Pancreas (tissue), 10 donors: ENCODE measurements at regions not wholly inside any gene's neighbourhood (a gene's known extent, or its start where the extent isn't known, plus 50 kb on each side); places are given as distances from the start of the nearest gene placed in this dataset.

Experiments used
- ATAC-seq, 4 donors: fragments of 200-7000 bp; cut with Tn5 transposase; one replicate each; pipeline versions ENCODE4 v1.8.0 to v1.9.1; 2020; ENCODE audit warnings: mild to moderate bottlenecking in 4 of 4, moderate library complexity in 4 of 4
- DNase-seq, 6 donors: peaks; one replicate each; pipeline ENCODE4 v3.0.0-alpha.2; 2020
- FAIRE-seq: peaks from 2 replicates; lab custom pipeline; 2012; peaks lifted over from hg19 to GRCh38; lab: Jason Lieb, UNC
- H3K27ac ChIP-seq, 4 donors: fragments of 200-600 bp; sonication (generic); 1 replicate in 3 of 4; 2 replicates in 1 of 4; pipeline versions ENCODE4 v1.5.0 to v1.8.0; 2020
- H3K27me3 ChIP-seq, 4 donors: fragments of 200-600 bp; one replicate each; pipeline ENCODE4 v1.8.0; 2021
- H3K36me3 ChIP-seq, 3 donors: fragments of 200-600 bp; sonication (generic) in 1 of 3; one replicate each; pipeline versions ENCODE4 v1.5.0 to v1.8.0; 2020 to 2021
- H3K4me1 ChIP-seq, 3 donors: fragments of 200-600 bp; one replicate each; pipeline ENCODE4 v1.8.0; 2021
- H3K4me3 ChIP-seq, 4 donors: fragments of 200-600 bp; sonication (generic) in 2 of 4; one replicate each; pipeline versions ENCODE4 v1.5.0 to v1.8.0; 2020 to 2021
- H3K9me3 ChIP-seq, 4 donors: fragments of 200-600 bp; one replicate each; pipeline ENCODE4 v1.8.0; 2021
- WGBS, 2 donors: extraction: QIAGEN DNeasy Blood & Tissue Kit; methylation state at CpG; one replicate each; pipeline ENCODE4 v1.1.7; 2013; 5-methylcytosine and 5-hydroxymethylcytosine counted together
- intact Hi-C, 3 donors: fragments of 100-400 bp; cut with DNase I; formaldehyde crosslinking; loops; one replicate each; pipeline versions ENCODE4 v1.11.1 to v1.14.2; 2022
- TF ChIP-seq, protein P1 (sequence below), 4 donors: fragments of 200-600 bp; sonication (generic) in 3 of 4; IDR thresholded peaks; one replicate each; pipeline versions ENCODE4 v1.5.0 to v1.8.0; 2021; ENCODE audit warnings: antibody characterized with exemption in 4 of 4
- donor health status: healthy with polysubstance abuse.
- donor health status: DM: no; HTN: no; CAD: no; lungs with moderate emphysema.
- donor health status: DM: no; HTN: no; CAD: no.
- donor health status: control.
- donor health status: control.
- donor health status: Bipolar disorder and iron deficiency.
- donor health status: DM: yes; HTN: yes; CAD: no.
- donor health status: DM: no; HTN: no; CAD: no.
- donor health status: DM: no; HTN: no; CAD: no.
- donor health status: DM: yes; HTN: yes; CAD: no.

- WGBS, 2 donors: 77 to 78% methylated on average over 5 of the region's 5 CpGs
Observed at GRCh38 chr10:44589944-44590449, 205.1 kb upstream of the CXCL12 start.

DNA sequence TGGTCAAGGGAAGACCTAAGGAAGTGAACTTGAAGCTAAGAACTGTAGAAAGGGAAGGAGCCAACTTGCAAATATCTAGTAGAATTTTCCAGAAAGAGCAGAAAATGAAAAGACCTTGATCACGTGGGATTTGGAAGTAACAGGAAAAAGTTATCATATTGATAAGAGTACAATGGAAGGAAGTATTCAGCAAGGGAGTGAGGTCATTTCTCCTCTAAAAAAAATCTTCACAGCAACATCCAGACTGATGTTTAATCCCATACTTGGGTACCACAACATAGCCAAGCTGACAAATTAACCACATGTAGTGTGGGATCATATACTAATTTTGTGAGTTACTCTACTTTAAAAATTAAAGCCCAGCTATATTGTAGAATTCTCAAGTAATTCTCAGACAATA lies 207.0 kb upstream of the CXCL12 start:
- H3K27me3 ChIP-seq: no peaks in the 10 kb centered on the region
- no peaks in the 10 kb centered on the region for H3K9me3 ChIP-seq
- ATAC-seq (no peak), DNase-seq (no peak), FAIRE-seq (no peak)
- no peaks in the 10 kb centered on the region for H3K36me3 ChIP-seq
- intact Hi-C loops: no loop called here
- 8 to 16% methylated on average over 1 of the region's 1 CpG for WGBS, 2 donors
- TF ChIP-seq, protein P1, sequence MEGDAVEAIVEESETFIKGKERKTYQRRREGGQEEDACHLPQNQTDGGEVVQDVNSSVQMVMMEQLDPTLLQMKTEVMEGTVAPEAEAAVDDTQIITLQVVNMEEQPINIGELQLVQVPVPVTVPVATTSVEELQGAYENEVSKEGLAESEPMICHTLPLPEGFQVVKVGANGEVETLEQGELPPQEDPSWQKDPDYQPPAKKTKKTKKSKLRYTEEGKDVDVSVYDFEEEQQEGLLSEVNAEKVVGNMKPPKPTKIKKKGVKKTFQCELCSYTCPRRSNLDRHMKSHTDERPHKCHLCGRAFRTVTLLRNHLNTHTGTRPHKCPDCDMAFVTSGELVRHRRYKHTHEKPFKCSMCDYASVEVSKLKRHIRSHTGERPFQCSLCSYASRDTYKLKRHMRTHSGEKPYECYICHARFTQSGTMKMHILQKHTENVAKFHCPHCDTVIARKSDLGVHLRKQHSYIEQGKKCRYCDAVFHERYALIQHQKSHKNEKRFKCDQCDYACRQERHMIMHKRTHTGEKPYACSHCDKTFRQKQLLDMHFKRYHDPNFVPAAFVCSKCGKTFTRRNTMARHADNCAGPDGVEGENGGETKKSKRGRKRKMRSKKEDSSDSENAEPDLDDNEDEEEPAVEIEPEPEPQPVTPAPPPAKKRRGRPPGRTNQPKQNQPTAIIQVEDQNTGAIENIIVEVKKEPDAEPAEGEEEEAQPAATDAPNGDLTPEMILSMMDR (IDR thresholded peaks at IDR 0.05): no peak
- no peak overlapping the region for H3K4me3 ChIP-seq
- H3K27ac ChIP-seq: no peak overlapping the region
- no peaks in the 10 kb centered on the region for H3K4me1 ChIP-seq

More at GRCh38 chr10:44589944-44590449, 205.1 kb upstream of the CXCL12 start:
- no peaks in the 10 kb centered on the region for H3K9me3 ChIP-seq
- ATAC-seq (no peak), FAIRE-seq (no peak), DNase-seq (no peak)
- no peaks in the 10 kb centered on the region for H3K36me3 ChIP-seq
- no peaks in the 10 kb centered on the region for H3K4me1 ChIP-seq
- TF ChIP-seq, protein P1 (IDR thresholded peaks at IDR 0.05): no peak
- intact Hi-C loops: no loop called here
- no peak overlapping the region for H3K4me3 ChIP-seq
- no peaks in the 10 kb centered on the region for H3K27me3 ChIP-seq
- no peak overlapping the region for H3K27ac ChIP-seq

DNA sequence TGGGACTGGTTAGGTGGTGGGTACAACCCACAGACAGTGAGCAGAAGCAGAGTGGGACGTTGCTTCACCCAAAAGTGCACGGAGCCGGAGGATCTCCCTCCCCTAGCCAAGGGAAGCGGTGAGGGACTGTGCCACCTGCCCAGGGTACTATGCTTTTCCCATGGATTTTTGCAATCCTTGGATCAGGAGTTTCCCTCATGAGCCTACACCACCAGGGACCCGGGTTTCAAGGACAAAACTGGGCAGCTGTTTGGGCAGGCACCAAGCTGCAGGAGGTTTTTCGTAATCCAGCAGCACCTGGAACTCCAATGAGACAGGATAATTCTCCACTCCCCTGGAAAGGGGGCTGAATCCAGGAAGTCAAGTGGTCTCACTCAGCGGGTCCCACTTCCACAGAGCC lies 209.1 kb upstream of the CXCL12 start:
- DNase-seq (peak in 2 of 6 donors; percentile 26 to 49), ATAC-seq (peak; percentile 46 to 82 (median 49)), FAIRE-seq (no peak)
- no peak overlapping the region for H3K4me3 ChIP-seq
- no peak overlapping the region for H3K27ac ChIP-seq
- no peaks in the 10 kb centered on the region for H3K27me3 ChIP-seq
- H3K4me1 ChIP-seq: no peaks in the 10 kb centered on the region
- TF ChIP-seq, protein P1 (IDR thresholded peaks at IDR 0.05): no peak
- 30 to 31% methylated on average over 7 of the region's 7 CpGs for WGBS, 2 donors
- no peaks in the 10 kb centered on the region for H3K9me3 ChIP-seq
- intact Hi-C loops: no loop called here
- no peaks in the 10 kb centered on the region for H3K36me3 ChIP-seq

- no peak for DNase-seq
- H3K27ac ChIP-seq: no peak overlapping the region
- no peak overlapping the region for H3K4me3 ChIP-seq
- H3K27me3 ChIP-seq: no peaks in the 10 kb centered on the region
- intact Hi-C loops: no loop called here
- H3K4me1 ChIP-seq: no peaks in the 10 kb centered on the region
- 92 to 93% methylated on average over 1 of the region's 1 CpG for WGBS, 2 donors
- TF ChIP-seq, protein P1 (IDR thresholded peaks at IDR 0.05): no peak
- H3K36me3 ChIP-seq: no peaks in the 10 kb centered on the region
- ATAC-seq: no peak
- no peak for FAIRE-seq
- no peaks in the 10 kb centered on the region for H3K9me3 ChIP-seq
Observed at GRCh38 chr10:44607116-44607515, 222.2 kb upstream of the CXCL12 start.

- DNase-seq (no peak), FAIRE-seq (no peak), ATAC-seq (no peak)
- Histone ChIP-seq H3K4me1 (no peaks in the 10 kb centered on the region), H3K27me3 (no peaks in the 10 kb centered on the region), H3K36me3 (no peaks in the 10 kb centered on the region), H3K9me3 (no peaks in the 10 kb centered on the region), H3K4me3 (no peak overlapping the region), H3K27ac (no peak overlapping the region)
- TF ChIP-seq, protein P1 (IDR thresholded peaks at IDR 0.05): no peak
- WGBS, 2 donors: 47 to 60% methylated on average over 3 of the region's 3 CpGs
- intact Hi-C loops: no loop called here
Observed at GRCh38 chr10:44618910-44619309, 234.0 kb upstream of the CXCL12 start.
